GM19397 (cell line): ENCODE measurements at regions not wholly inside any gene's neighbourhood (a gene's known extent, or its start where the extent isn't known, plus 50 kb on each side); places are given as distances from the start of the nearest gene placed in this dataset.

Source experiments
- ATAC-seq: cut with Tn5 transposase; IDR thresholded peaks from one replicate; pipeline ENCODE4 v1.9.1; 2021; ENCODE audit warnings: mild to moderate bottlenecking, moderate library complexity; ENCODE audit not compliant: unreplicated experiment

GRCh38 chr14:98605043-98605442 lies 667.0 kb downstream of the BCL11B start:
- no peak for ATAC-seq

- ATAC-seq: no peak
These were observed 665.9 kb downstream of the BCL11B start for GRCh38 chr14:98606041-98606640.

- no peak for ATAC-seq
These were observed 665.2 kb downstream of the BCL11B start for GRCh38 chr14:98606816-98607215.

- no peak for ATAC-seq
These were observed 664.6 kb downstream of the BCL11B start for GRCh38 chr14:98607341-98607910.

GRCh38 chr14:98608071-98609060 lies 663.6 kb downstream of the BCL11B start:
- ATAC-seq: no peak

- no peak for ATAC-seq
These were observed 659.4 kb downstream of the BCL11B start for GRCh38 chr14:98612434-98613200.

- ATAC-seq: no peak
These were observed 657.3 kb downstream of the BCL11B start for GRCh38 chr14:98614741-98615140.

- ATAC-seq: no peak
These were observed 649.6 kb downstream of the BCL11B start for GRCh38 chr14:98622208-98623051.

- ATAC-seq: no peak
These were observed 648.1 kb downstream of the BCL11B start for GRCh38 chr14:98623788-98624415.

GRCh38 chr14:98633380-98633779 lies 638.6 kb downstream of the BCL11B start:
- ATAC-seq: no peak

GRCh38 chr14:98634043-98634820 lies 637.8 kb downstream of the BCL11B start:
- ATAC-seq: no peak

- ATAC-seq: no peak
These were observed 633.6 kb downstream of the BCL11B start for GRCh38 chr14:98638366-98638765.

- ATAC-seq: no peak
These were observed 624.2 kb downstream of the BCL11B start for GRCh38 chr14:98647754-98648153.

GRCh38 chr14:98651037-98651436 lies 621.0 kb downstream of the BCL11B start:
- ATAC-seq: no peak

GRCh38 chr14:98665007-98665406 lies 607.0 kb downstream of the BCL11B start:
- ATAC-seq: no peak

GRCh38 chr14:98666545-98666944 lies 605.5 kb downstream of the BCL11B start:
- no peak for ATAC-seq

- no peak for ATAC-seq
These were observed 590.0 kb downstream of the BCL11B start for GRCh38 chr14:98682033-98682432.

- ATAC-seq: no peak
These were observed 589.3 kb downstream of the BCL11B start for GRCh38 chr14:98682726-98683125.

- ATAC-seq: no peak
These were observed 587.5 kb downstream of the BCL11B start for GRCh38 chr14:98684468-98684867.
